AG09309 (cell line): ENCODE measurements at regions not wholly inside any gene's neighbourhood (a gene's known extent, or its start where the extent isn't known, plus 50 kb on each side); places are given as distances from the start of the nearest gene placed in this dataset.

ENCODE experiments used
- DNase-seq: peaks from one replicate; pipeline ENCODE4 v3.0.0-alpha.2; 2010; ENCODE audit warnings: low read depth
- H3K4me3 ChIP-seq: 2 replicates; pipeline ENCODE4 v1.5.1; 2011; ENCODE audit warnings: mild to moderate bottlenecking, low read depth, low read length, moderate library complexity; ENCODE audit not compliant: control insufficient read depth
- TF ChIP-seq, protein P1 (sequence below): IDR thresholded peaks from 2 replicates; pipeline ENCODE4 v1.5.1; 2011; ENCODE audit warnings: mild to moderate bottlenecking, low read depth, low read length, inconsistent platforms; ENCODE audit not compliant: insufficient read depth, control insufficient read depth; ENCODE audit errors: missing control alignments

DNA sequence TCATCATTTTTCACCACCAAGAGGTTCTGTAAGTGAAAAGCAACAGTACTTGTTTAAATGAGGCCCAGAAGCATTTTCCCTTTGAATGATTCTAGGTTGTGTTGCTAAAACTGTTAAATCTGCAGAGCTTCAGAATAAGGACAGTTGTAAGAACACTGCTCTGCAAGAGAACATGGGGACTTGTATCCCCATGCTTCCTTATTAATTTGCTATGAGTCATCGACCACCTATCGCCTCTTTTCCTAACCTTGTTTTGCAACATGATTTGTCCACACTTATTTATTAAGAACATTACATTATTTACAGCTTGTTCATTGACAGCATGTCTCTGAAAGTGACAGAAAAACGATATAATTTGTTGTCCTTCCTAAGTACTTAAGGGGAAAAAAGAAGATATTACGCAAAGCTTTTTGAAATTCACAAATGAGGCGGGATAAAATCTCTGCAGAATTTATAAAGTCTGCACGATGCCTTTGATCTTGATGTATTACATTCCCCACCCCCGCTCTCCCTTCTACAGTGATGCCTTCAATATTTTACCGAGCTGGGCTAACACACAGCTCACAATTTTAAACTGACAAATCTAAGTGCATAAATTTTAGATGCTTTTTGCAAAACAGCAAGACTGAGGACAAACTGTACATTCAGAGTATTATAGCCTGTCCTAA, 220.0 kb upstream of the SPTLC3 start:
- TF ChIP-seq, protein P1, sequence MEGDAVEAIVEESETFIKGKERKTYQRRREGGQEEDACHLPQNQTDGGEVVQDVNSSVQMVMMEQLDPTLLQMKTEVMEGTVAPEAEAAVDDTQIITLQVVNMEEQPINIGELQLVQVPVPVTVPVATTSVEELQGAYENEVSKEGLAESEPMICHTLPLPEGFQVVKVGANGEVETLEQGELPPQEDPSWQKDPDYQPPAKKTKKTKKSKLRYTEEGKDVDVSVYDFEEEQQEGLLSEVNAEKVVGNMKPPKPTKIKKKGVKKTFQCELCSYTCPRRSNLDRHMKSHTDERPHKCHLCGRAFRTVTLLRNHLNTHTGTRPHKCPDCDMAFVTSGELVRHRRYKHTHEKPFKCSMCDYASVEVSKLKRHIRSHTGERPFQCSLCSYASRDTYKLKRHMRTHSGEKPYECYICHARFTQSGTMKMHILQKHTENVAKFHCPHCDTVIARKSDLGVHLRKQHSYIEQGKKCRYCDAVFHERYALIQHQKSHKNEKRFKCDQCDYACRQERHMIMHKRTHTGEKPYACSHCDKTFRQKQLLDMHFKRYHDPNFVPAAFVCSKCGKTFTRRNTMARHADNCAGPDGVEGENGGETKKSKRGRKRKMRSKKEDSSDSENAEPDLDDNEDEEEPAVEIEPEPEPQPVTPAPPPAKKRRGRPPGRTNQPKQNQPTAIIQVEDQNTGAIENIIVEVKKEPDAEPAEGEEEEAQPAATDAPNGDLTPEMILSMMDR, result no peak
- no peak for DNase-seq
- H3K4me3 ChIP-seq, result no peak overlapping the region

DNA sequence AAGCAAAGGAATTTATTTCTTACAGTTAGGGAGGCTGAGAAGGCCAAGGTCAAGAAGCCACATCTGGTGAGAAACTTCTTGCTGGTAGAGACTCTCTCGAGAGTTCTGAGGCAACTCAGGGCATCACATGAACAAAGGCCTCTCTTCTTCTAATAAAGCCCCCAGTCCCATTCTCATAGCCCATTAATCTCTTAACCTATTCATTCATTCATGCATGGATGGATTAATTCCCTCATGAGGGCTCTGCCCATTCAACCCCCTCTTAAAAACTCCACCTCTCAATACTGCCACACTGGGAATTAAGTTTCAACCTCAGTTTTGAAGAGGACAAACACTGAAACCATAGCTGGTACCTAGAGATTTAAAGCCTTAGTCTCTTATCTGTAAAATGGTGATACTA, 217.9 kb upstream of the SPTLC3 start:
- TF ChIP-seq, protein P1, result no peak
- DNase-seq, result no peak
- H3K4me3 ChIP-seq, result no peak overlapping the region

DNA sequence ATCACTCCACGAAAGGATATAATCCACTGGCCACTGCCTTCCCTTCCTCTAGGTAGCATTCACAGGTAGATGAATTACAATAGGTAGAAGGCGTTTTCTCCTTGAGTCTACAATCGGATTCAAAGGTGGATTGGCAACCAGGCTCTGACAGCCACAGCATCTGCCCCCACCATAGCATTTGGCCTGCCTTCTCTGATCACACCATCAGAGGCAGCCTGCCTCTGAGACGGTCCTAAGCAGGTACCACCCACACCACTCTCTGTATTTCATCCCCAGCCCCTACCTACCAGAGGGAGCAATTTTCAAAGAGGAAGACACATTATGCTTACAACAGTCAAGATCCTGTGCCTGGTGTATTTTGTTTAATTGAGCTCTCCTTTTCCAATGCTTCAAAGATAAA, 210.5 kb upstream of the SPTLC3 start:
- no peak for DNase-seq
- TF ChIP-seq, protein P1, result no peak
- H3K4me3 ChIP-seq, result no peak overlapping the region

DNA sequence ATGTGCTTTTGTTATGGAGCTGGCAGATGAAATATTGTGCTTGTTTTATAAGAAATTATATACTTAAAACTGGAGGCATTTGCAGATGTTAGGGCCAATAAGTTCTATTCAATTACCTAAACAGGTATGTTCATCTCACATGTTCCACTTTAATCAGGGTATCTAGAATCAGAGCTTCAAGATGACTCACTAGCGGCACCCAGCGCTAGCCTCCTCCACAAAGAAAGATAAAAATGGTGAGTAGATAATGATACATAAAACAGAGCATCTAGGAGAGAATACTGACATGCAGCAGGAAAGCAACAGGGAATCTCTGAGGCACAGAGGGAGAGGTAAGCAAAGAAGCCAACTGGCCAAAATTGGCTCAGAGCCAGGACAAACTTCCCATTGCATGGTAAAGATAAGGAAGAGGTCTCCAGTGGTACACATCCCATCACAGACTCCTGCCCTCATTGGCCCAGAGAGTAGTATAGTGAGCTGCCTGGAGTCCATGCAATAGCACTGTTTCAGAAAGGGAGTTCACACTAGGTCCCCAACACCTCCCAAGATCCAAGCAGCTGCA, 200.7 kb upstream of the SPTLC3 start:
- TF ChIP-seq, protein P1, result no peak
- no peak for DNase-seq
- H3K4me3 ChIP-seq, result no peak overlapping the region

DNA sequence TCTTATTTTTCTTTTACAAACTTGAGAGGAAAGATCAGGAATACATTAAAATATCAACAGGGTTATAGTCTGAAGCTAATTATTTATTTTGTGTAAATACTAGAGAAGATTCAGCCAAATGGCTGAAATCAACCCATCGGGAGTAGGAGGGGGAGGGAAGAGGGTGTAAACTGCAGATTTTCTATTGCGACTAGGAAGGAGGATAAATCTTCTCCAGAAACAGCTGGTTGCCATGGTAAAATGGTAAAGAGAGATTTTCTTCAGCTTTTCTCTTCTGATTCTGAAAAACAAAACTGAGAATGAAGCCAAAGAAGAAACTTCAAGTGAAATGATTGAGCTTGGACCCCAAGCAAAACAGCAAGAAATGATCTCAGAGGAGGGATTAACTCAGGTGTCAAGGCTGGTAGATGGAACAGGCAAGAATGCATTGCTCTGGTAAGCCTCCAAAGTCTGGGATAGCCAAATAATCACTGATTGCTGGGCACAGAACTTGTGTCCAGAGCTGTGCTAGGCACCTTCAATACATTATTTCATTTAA, 193.5 kb upstream of the SPTLC3 start:
- H3K4me3 ChIP-seq, result no peak overlapping the region
- DNase-seq, result no peak
- TF ChIP-seq, protein P1, result no peak

DNA sequence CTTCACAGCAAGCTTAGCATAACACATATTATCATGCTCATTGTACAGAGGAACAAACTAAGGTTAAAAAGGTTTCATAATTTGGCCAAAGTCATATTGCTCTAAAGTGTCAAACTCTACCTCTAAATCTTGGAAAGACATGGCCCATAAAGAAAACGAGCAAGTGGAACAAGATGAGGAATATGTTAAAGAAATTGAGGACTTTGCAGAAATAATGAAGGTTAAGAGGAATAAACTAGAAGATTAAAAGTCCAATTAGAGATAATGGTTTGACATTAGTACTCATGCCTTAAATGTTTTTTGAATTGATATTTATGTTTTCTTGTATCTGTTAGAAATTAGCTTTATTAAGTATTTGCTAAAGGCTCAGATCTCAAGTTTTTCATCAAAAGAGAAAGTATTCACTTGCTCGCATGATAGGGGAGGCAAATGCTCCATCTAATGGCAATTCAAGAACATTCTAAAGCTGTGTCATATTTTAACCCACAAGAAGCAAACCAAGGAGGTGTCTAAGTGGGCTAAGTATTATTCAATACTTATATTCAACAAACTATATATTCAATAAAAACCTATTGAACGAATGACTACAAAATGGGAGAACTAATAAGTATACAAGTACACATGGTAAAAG, 192.9 kb upstream of the SPTLC3 start:
- H3K4me3 ChIP-seq, result no peak overlapping the region
- TF ChIP-seq, protein P1, result no peak
- no peak for DNase-seq
